H9 (cell line): ENCODE measurements at regions not wholly inside any gene's neighbourhood (a gene's known extent, or its start where the extent isn't known, plus 50 kb on each side); places are given as distances from the start of the nearest gene placed in this dataset.

Experiments
- DNase-seq: peaks from one replicate; pipeline ENCODE4 v3.0.0-alpha.2; 2017
- H2AFZ ChIP-seq: one replicate; pipeline ENCODE4 v1.6.1; 2013; ENCODE audit warnings: mild to moderate bottlenecking, low read length, control low read depth, moderate library complexity
- H2AK5ac ChIP-seq: 2 replicates; pipeline ENCODE4 v1.6.1; 2013; ENCODE audit warnings: low read length, control low read depth, mixed read lengths; ENCODE audit not compliant: insufficient read length
- H2BK120ac ChIP-seq: one replicate; pipeline ENCODE4 v1.6.1; 2013; ENCODE audit warnings: low read depth, mild to moderate bottlenecking, low read length, control low read depth, inconsistent platforms; ENCODE audit not compliant: poor library complexity, severe bottlenecking
- H2BK12ac ChIP-seq: 2 replicates; pipeline ENCODE4 v1.6.1; 2013; ENCODE audit warnings: low read length, control low read depth, mixed read lengths, low read depth; ENCODE audit not compliant: insufficient read length
- H2BK15ac ChIP-seq: 2 replicates; pipeline ENCODE4 v1.6.1; 2013; ENCODE audit warnings: low read depth, low read length, control low read depth
- H2BK20ac ChIP-seq: one replicate; pipeline ENCODE4 v1.6.1; 2013; ENCODE audit warnings: low read depth, mild to moderate bottlenecking, low read length, control low read depth, inconsistent platforms; ENCODE audit not compliant: poor library complexity, severe bottlenecking
- H2BK5ac ChIP-seq: 2 replicates; pipeline ENCODE4 v1.6.1; 2013; ENCODE audit warnings: low read length, control low read depth, mixed read lengths; ENCODE audit not compliant: insufficient read length
- H3K14ac ChIP-seq: 2 replicates; pipeline ENCODE4 v1.6.1; 2013; ENCODE audit warnings: low read length, control low read depth; ENCODE audit not compliant: insufficient read depth
- H3K18ac ChIP-seq: 2 replicates; pipeline ENCODE4 v1.6.1; 2013; ENCODE audit warnings: low read depth, mild to moderate bottlenecking, mixed read lengths, low read length, control low read depth; ENCODE audit not compliant: insufficient read length
- H3K23ac ChIP-seq: 2 replicates; pipeline ENCODE4 v1.6.1; 2013; ENCODE audit warnings: low read length, control low read depth, mixed read lengths, low read depth; ENCODE audit not compliant: insufficient read length
- H3K23me2 ChIP-seq: 2 replicates; pipeline ENCODE4 v1.6.1; 2013; ENCODE audit warnings: low read depth, mild to moderate bottlenecking, mixed read lengths, low read length, control low read depth; ENCODE audit not compliant: insufficient read length, poor library complexity, severe bottlenecking
- H3K27ac ChIP-seq: 2 replicates; pipeline ENCODE4 v1.5.1; 2013; ENCODE audit warnings: low read length, control low read depth, mixed read lengths, low read depth; ENCODE audit not compliant: insufficient read length
- H3K27me3 ChIP-seq: 2 replicates; pipeline ENCODE4 v1.6.1; 2013; ENCODE audit warnings: low read length, control low read depth, inconsistent platforms; ENCODE audit not compliant: insufficient read depth
- H3K4ac ChIP-seq: 2 replicates; pipeline ENCODE4 v1.6.1; 2013; ENCODE audit warnings: low read depth, mild to moderate bottlenecking, control low read depth, inconsistent platforms, low read length, moderate library complexity
- H3K4me1 ChIP-seq: 2 replicates; pipeline ENCODE4 v1.6.1; 2013; ENCODE audit warnings: low read length, control low read depth, inconsistent platforms; ENCODE audit not compliant: insufficient read depth
- H3K4me2 ChIP-seq: 2 replicates; pipeline ENCODE4 v1.6.1; 2013; ENCODE audit warnings: low read length, control low read depth, mixed read lengths; ENCODE audit not compliant: insufficient read length, insufficient read depth
- H3K56ac ChIP-seq: 2 replicates; pipeline ENCODE4 v1.6.1; 2013; ENCODE audit warnings: low read depth, mild to moderate bottlenecking, mixed read lengths, low read length, control low read depth; ENCODE audit not compliant: insufficient read length
- H3K79me1 ChIP-seq: 2 replicates; pipeline ENCODE4 v1.6.1; 2013; ENCODE audit warnings: low read depth, mild to moderate bottlenecking, moderate library complexity, low read length, control low read depth, inconsistent platforms; ENCODE audit not compliant: insufficient read depth, poor library complexity, severe bottlenecking
- H3K79me2 ChIP-seq: 2 replicates; pipeline ENCODE4 v1.6.1; 2013; ENCODE audit warnings: low read length, control low read depth, inconsistent platforms; ENCODE audit not compliant: insufficient read depth
- H3K9ac ChIP-seq: 2 replicates; pipeline ENCODE4 v1.6.1; 2013; ENCODE audit warnings: low read length, control low read depth, mixed read lengths; ENCODE audit not compliant: insufficient read length; ENCODE audit errors: extremely low read depth
- H3K9me3 ChIP-seq: one replicate; pipeline ENCODE4 v1.6.1; 2013; ENCODE audit warnings: low read depth, low read length, inconsistent platforms; ENCODE audit not compliant: control insufficient read depth
- H3T11ph ChIP-seq: one replicate; pipeline ENCODE4 v1.6.1; 2013; ENCODE audit warnings: mild to moderate bottlenecking, low read length, control low read depth, inconsistent platforms
- H4K20me1 ChIP-seq: one replicate; pipeline ENCODE4 v1.6.1; 2013; ENCODE audit not compliant: control insufficient read depth, insufficient read length, insufficient read depth
- H4K5ac ChIP-seq: 2 replicates; pipeline ENCODE4 v1.6.1; 2013; ENCODE audit warnings: low read depth, mild to moderate bottlenecking, mixed read lengths, low read length, control low read depth; ENCODE audit not compliant: insufficient read length
- H4K8ac ChIP-seq: replicated peaks from 2 replicates; pipeline ENCODE4 v1.6.1; 2013; ENCODE audit warnings: low read length, control low read depth, mixed read lengths, low read depth; ENCODE audit not compliant: insufficient read length
- H4K91ac ChIP-seq: 2 replicates; pipeline ENCODE4 v1.6.1; 2013; ENCODE audit warnings: low read depth, mild to moderate bottlenecking, moderate library complexity, mixed read lengths, low read length, control low read depth; ENCODE audit not compliant: insufficient read length
- H3K27ac Mint-ChIP-seq, 3 experiments: 2 replicates in 2 of 3; 3 replicates in 1 of 3; pipeline ENCODE4 v1.8.0; 2020 to 2021; ENCODE audit warnings: mixed read lengths in 3 of 3, mild to moderate bottlenecking in 1 of 3, moderate library complexity in 1 of 3
- H3K27me3 Mint-ChIP-seq: 2 replicates; pipeline ENCODE4 v1.8.0; 2021; ENCODE audit warnings: low read depth, mild to moderate bottlenecking, moderate library complexity, mixed read lengths
- H3K36me3 Mint-ChIP-seq, 3 experiments: 2 replicates in 2 of 3; 3 replicates in 1 of 3; pipeline ENCODE4 v1.8.0; 2020 to 2021; ENCODE audit warnings: low read depth in 3 of 3, mixed read lengths in 3 of 3; ENCODE audit not compliant: insufficient read depth in 1 of 3
- H3K4me1 Mint-ChIP-seq, 2 experiments: 2 replicates each; pipeline ENCODE4 v1.8.0; 2020; ENCODE audit warnings: mixed read lengths in 2 of 2
- H3K4me3 Mint-ChIP-seq, 2 experiments: 2 replicates in 1 of 2; 3 replicates in 1 of 2; pipeline ENCODE4 v1.8.0; 2020 to 2021; ENCODE audit warnings: mild to moderate bottlenecking in 2 of 2, mixed read lengths in 2 of 2, moderate library complexity in 1 of 2
- H3K9me3 Mint-ChIP-seq, 2 experiments: 2 replicates in 1 of 2; 3 replicates in 1 of 2; pipeline ENCODE4 v1.8.0; 2020; ENCODE audit warnings: mild to moderate bottlenecking in 2 of 2, mixed read lengths in 2 of 2, moderate library complexity in 1 of 2
- CTCF ChIP-seq: fragments of 200-600 bp; sonication (generic); conservative IDR thresholded peaks from 3 replicates; pipeline ENCODE4 v1.8.0; 2021; ENCODE audit warnings: antibody characterized with exemption, mild to moderate bottlenecking
- WGBS: extraction: QIAGEN DNeasy Blood & Tissue Kit; methylation state at CpG from one replicate; pipeline ENCODE4 v1.1.7; 2013; ENCODE audit warnings: missing lambda C conversion rate, low lambda C conversion rate, mixed read lengths; ENCODE audit not compliant: insufficient read length; ENCODE audit errors: extremely low coverage; 5-methylcytosine and 5-hydroxymethylcytosine counted together

GRCh38 chr17:36864827-36865430, 72.3 kb upstream of the LHX1 start:
- Histone ChIP-seq H3K4ac (no peak overlapping the region), H3K4me2 (no peak overlapping the region)
- DNase-seq = no peak

More at GRCh38 chr17:36864827-36865430, 72.3 kb upstream of the LHX1 start:
- no peak overlapping the region for H2BK12ac ChIP-seq
- H2AK5ac ChIP-seq = no peak overlapping the region
- 0 out of 7 replicates have a peak overlapping the region, but pooled peaks of 1 of the 3 experiments have one; percentile 16 for H3K27ac Mint-ChIP-seq
- H3K4me3 Mint-ChIP-seq = no peak overlapping the region
- no peak overlapping the region for H3K18ac ChIP-seq
- no peaks in the 10 kb centered on the region for H4K20me1 ChIP-seq
- H3K4me1 ChIP-seq = no peaks in the 10 kb centered on the region
- no peaks in the 10 kb centered on the region for H3K36me3 Mint-ChIP-seq
- no peak overlapping the region for H3K56ac ChIP-seq
- no CpG with 5 or more reads among the region's 11 CpGs for WGBS
- no peak for TF ChIP-seq CTCF
- no peaks in the 10 kb centered on the region for H3K79me1 ChIP-seq
- H3K27me3 Mint-ChIP-seq = peaks cover 5% of the 10 kb centered on the region
- peaks cover 6 to 34% of the 10 kb centered on the region in 2 experiments for H3K4me1 Mint-ChIP-seq
- no peaks in the 10 kb centered on the region for H3K9me3 ChIP-seq
- H3K79me2 ChIP-seq = no peaks in the 10 kb centered on the region
- H2AFZ ChIP-seq = no peak overlapping the region
- no peak overlapping the region for H4K8ac ChIP-seq
- H3K9me3 Mint-ChIP-seq = no peaks in the 10 kb centered on the region
- H3T11ph ChIP-seq = no peak overlapping the region
- H3K23me2 ChIP-seq = no peaks in the 10 kb centered on the region
- no peak overlapping the region for H2BK5ac ChIP-seq
- no peak overlapping the region for H3K27ac ChIP-seq
- no peaks in the 10 kb centered on the region for H3K27me3 ChIP-seq
- H3K14ac ChIP-seq = no peak overlapping the region
- no peak overlapping the region for H3K23ac ChIP-seq
- no peak overlapping the region for H2BK20ac ChIP-seq
- H4K91ac ChIP-seq = no peak overlapping the region
- no peak overlapping the region for H4K5ac ChIP-seq
- no peak overlapping the region for H2BK120ac ChIP-seq
- H3K9ac ChIP-seq = no peak overlapping the region
- no peak overlapping the region for H2BK15ac ChIP-seq
